Right atrium auricular region (tissue), 2 donors: ENCODE measurements at regions not wholly inside any gene's neighbourhood (a gene's known extent, or its start where the extent isn't known, plus 50 kb on each side); places are given as distances from the start of the nearest gene placed in this dataset.
"Not testable (repeated sequence)": the region's sequence is repeated elsewhere in the genome, so short reads cannot be mapped to it uniquely, and the experiment has no call there.

Source experiments
- DNase-seq: peaks from one replicate; pipeline ENCODE4 v3.0.0-alpha.2; 2019; ENCODE audit warnings: low spot score
- H3K27ac ChIP-seq, 2 donors: fragments of 200-600 bp; sonication (generic); 1 replicate in 1 of 2; 2 replicates in 1 of 2; pipeline ENCODE4 v1.5.1; 2016 to 2019
- H3K27me3 ChIP-seq, 2 donors: fragments of 200-600 bp; sonication (generic); one replicate each; pipeline versions ENCODE4 v1.5.1 to v1.6.0; 2017 to 2019
- H3K36me3 ChIP-seq: fragments of 200-600 bp; sonication (generic); one replicate; pipeline ENCODE4 v1.5.1; 2016
- H3K4me1 ChIP-seq, 2 donors: fragments of 200-600 bp; sonication (generic); one replicate each; pipeline versions ENCODE4 v1.5.1 to v1.6.0; 2017 to 2019
- H3K4me3 ChIP-seq, 2 donors: fragments of 200-600 bp; sonication (generic); 1 replicate in 1 of 2; 2 replicates in 1 of 2; pipeline ENCODE4 v1.5.1; 2017 to 2019; ENCODE audit warnings: mild to moderate bottlenecking in 1 of 2, moderate library complexity in 1 of 2
- H3K9me3 ChIP-seq, 2 donors: fragments of 200-600 bp; sonication (generic); one replicate each; pipeline ENCODE4 v1.5.1; 2019
- TF ChIP-seq, protein P1 (sequence below), 2 donors: fragments of 200-600 bp; sonication (generic); IDR thresholded peaks; one replicate each; pipeline ENCODE4 v1.5.1; 2019; ENCODE audit warnings: antibody characterized with exemption in 2 of 2

DNA sequence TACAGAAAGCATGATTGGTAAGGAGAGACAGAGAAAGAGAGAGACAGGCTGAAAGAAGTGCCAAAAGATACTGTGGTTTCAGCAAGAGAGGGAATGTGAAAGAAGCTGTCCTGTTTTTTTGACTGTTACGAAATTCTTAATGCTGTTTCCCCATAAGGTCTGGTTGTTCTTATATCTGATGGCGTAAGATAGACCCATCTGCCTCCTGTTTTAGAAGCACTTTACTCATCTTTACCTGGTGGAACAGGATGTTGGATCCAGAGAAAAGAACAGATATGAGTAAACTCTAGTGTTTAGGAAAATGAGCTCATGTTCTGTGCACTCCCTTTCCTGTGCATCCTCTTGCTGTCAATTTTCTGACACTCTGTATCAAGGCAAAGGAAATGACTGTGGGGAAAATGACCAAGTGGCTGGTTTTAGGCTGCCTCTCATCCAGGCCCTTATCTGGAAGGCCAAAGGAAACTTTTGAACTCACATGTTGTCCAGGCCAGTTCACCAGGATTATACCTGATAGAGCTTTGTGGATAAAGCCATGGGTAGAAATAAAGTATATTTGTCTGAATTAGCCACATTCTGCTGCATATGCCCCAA, 311.7 kb upstream of the HTR2C start:
- Histone ChIP-seq H3K4me1 (no peaks in the 10 kb centered on the region), H3K4me3 (no peak overlapping the region), H3K9me3 (no peaks in the 10 kb centered on the region), H3K27me3 (no peaks in the 10 kb centered on the region), H3K27ac (no peak overlapping the region), H3K36me3 (no peaks in the 10 kb centered on the region)
- DNase-seq = no peak
- TF ChIP-seq, protein P1, sequence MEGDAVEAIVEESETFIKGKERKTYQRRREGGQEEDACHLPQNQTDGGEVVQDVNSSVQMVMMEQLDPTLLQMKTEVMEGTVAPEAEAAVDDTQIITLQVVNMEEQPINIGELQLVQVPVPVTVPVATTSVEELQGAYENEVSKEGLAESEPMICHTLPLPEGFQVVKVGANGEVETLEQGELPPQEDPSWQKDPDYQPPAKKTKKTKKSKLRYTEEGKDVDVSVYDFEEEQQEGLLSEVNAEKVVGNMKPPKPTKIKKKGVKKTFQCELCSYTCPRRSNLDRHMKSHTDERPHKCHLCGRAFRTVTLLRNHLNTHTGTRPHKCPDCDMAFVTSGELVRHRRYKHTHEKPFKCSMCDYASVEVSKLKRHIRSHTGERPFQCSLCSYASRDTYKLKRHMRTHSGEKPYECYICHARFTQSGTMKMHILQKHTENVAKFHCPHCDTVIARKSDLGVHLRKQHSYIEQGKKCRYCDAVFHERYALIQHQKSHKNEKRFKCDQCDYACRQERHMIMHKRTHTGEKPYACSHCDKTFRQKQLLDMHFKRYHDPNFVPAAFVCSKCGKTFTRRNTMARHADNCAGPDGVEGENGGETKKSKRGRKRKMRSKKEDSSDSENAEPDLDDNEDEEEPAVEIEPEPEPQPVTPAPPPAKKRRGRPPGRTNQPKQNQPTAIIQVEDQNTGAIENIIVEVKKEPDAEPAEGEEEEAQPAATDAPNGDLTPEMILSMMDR (IDR thresholded peaks at IDR 0.05) = no peak

DNA sequence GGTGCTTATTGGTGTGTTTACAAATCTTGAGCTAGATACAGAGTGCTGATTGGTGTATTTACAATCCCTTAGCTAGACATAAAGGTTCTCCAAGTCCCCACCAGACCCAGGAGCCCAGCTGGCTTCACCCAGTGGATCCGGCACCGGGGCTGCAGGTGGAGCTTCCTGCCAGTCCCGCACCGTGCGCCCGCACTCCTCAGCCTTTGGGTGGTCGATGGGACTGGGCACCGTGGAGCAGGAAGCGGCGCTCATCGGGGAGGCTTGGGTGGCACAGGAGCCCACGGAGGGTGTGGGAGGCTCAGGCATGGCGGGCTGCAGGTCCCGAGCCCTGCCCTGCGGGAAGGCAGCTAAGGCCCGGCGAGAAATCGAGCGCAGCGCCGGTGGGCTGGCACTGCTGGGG, 313.5 kb upstream of the HTR2C start:
- not testable (repeated sequence) for H3K4me1 ChIP-seq, H3K36me3 ChIP-seq, H3K4me3 ChIP-seq, H3K27me3 ChIP-seq, H3K9me3 ChIP-seq, DNase-seq, H3K27ac ChIP-seq

DNA sequence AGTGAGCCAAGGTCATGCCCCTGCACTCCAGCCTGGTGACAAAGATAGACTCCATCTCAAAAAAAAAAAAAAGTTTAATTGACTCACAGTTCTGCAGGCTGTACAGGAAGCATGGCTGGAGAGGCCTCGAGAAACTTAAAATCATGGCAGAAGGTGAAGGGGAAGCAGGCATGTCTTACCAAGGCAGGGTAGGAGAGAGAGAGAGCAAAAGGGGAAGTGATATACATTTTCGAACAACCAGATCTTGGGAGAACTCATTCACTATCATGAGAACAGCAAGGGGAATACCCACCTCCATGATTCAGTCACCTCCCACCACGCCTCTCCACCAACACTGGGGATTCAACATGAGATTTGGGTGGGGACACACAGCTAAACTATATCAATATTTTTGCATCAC, 315.2 kb upstream of the HTR2C start:
- no peaks in the 10 kb centered on the region for H3K27me3 ChIP-seq
- TF ChIP-seq, protein P1 (IDR thresholded peaks at IDR 0.05) = no peak
- H3K4me3 ChIP-seq = no peak overlapping the region
- DNase-seq = no peak
- H3K4me1 ChIP-seq = no peaks in the 10 kb centered on the region
- no peak overlapping the region for H3K27ac ChIP-seq
- H3K9me3 ChIP-seq = no peaks in the 10 kb centered on the region
- no peaks in the 10 kb centered on the region for H3K36me3 ChIP-seq

DNA sequence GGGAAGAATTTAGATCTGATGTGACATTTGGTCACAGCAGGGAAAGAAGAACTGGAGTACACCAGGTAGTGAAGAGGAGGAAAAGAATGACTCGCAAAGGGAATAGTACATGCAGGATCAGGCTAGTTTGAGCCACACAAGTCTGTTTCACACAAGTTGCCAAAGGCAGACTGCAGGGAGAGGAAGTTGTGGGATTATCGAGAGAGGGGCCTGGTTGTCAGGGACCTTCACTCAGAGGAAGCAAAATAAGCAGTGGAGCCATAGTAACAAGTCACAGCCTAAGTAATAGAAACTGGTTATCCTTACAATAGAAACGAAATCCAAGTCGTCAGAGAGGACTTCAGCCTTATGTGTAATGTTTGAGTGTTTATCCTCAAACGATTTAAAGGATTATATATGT, 316.7 kb upstream of the HTR2C start:
- H3K9me3 ChIP-seq = no peaks in the 10 kb centered on the region
- H3K4me3 ChIP-seq = no peak overlapping the region
- no peaks in the 10 kb centered on the region for H3K4me1 ChIP-seq
- TF ChIP-seq, protein P1 (IDR thresholded peaks at IDR 0.05) = no peak
- no peaks in the 10 kb centered on the region for H3K27me3 ChIP-seq
- no peaks in the 10 kb centered on the region for H3K36me3 ChIP-seq
- no peak for DNase-seq
- H3K27ac ChIP-seq = no peak overlapping the region

DNA sequence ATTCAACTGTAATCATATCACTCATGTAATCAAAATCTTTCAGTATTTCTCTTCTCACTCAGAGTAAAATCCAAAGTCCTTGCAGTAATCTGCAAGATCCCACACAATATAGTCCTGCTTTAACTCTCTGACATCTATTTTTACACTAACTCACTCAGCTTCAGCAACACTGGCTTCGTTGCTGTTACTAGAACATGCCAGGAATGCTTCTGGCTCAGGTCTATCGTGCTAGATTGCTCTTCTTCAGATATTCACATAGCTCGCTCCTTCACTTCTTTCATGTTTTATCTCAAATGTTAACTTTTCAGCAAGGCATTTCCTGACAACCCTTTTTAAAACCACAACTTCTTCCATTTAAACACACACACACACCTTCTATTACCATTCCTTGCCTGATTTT, 331.7 kb upstream of the HTR2C start:
- Histone ChIP-seq H3K4me3 (no peak overlapping the region), H3K36me3 (no peaks in the 10 kb centered on the region), H3K27ac (no peak overlapping the region), H3K9me3 (no peaks in the 10 kb centered on the region), H3K4me1 (no peaks in the 10 kb centered on the region), H3K27me3 (no peaks in the 10 kb centered on the region)
- DNase-seq = no peak
- TF ChIP-seq, protein P1 (IDR thresholded peaks at IDR 0.05) = no peak

DNA sequence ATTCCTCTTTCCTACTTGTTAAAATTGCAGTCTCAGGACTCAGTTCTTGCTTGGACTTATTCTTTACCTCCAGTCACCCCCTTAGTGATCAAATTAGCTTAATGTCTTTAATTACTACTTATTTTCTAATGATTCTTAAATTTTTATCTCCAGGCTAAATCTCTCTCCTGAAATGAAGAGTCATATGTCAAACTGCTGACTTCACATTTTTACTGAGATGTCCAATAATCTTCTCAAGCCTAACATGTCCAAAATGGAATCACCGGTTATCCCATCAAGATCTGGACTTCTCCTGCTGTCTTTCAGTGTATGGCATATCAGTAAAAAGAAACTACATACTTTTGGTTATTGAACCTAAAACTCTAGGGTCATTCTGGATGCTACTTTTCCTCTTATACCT, 332.3 kb upstream of the HTR2C start:
- H3K36me3 ChIP-seq = no peaks in the 10 kb centered on the region
- H3K9me3 ChIP-seq = no peaks in the 10 kb centered on the region
- no peak for DNase-seq
- no peaks in the 10 kb centered on the region for H3K4me1 ChIP-seq
- TF ChIP-seq, protein P1 (IDR thresholded peaks at IDR 0.05) = no peak
- no peaks in the 10 kb centered on the region for H3K27me3 ChIP-seq
- H3K4me3 ChIP-seq = no peak overlapping the region
- no peak overlapping the region for H3K27ac ChIP-seq
